Calu3 (cell line): ENCODE measurements at regions not wholly inside any gene's neighbourhood (a gene's known extent, or its start where the extent isn't known, plus 50 kb on each side); places are given as distances from the start of the nearest gene placed in this dataset.
"Not testable (repeated sequence)": the region's sequence is repeated elsewhere in the genome, so short reads cannot be mapped to it uniquely, and the experiment has no call there.

ENCODE experiments used
- BruUV-seq: library from RNA; stranded (reverse); fragments of 400-500 nt; replicated peaks from 2 replicates; lab custom pipeline; 2021; lab: Mats Ljungman, UMichigan
- CTCF ChIA-PET: fragments of 300-600 bp; sonication (Branson Sonifier 250); formaldehyde crosslinking; loops from one replicate; lab custom pipeline; 2022; ENCODE audit warnings: antibody characterized with exemption; lab: Charles Lee
- DNase-seq: peaks from one replicate; pipeline ENCODE4 v3.0.0; 2022
- H3K27ac Mint-ChIP-seq: one replicate; pipeline ENCODE4 v1.8.0; 2022; ENCODE audit warnings: mixed read lengths; ENCODE audit not compliant: unreplicated experiment
- H3K27me3 Mint-ChIP-seq: one replicate; pipeline ENCODE4 v1.8.0; 2022; ENCODE audit warnings: mixed read lengths; ENCODE audit not compliant: unreplicated experiment
- H3K36me3 Mint-ChIP-seq: one replicate; pipeline ENCODE4 v1.8.0; 2022; ENCODE audit warnings: mild to moderate bottlenecking, moderate library complexity, mixed read lengths; ENCODE audit not compliant: insufficient read depth, unreplicated experiment
- H3K4me1 Mint-ChIP-seq: one replicate; pipeline ENCODE4 v1.8.0; 2022; ENCODE audit warnings: mild to moderate bottlenecking, low read depth, mixed read lengths; ENCODE audit not compliant: unreplicated experiment
- H3K4me3 Mint-ChIP-seq: one replicate; pipeline ENCODE4 v1.8.0; 2022; ENCODE audit warnings: mild to moderate bottlenecking, low read depth, moderate library complexity, mixed read lengths; ENCODE audit not compliant: unreplicated experiment
- H3K9me3 Mint-ChIP-seq: one replicate; pipeline ENCODE4 v1.8.0; 2022; ENCODE audit warnings: low read depth, mixed read lengths; ENCODE audit not compliant: unreplicated experiment
- CTCF ChIP-seq: fragments of 200-600 bp; IDR thresholded peaks from one replicate; pipeline ENCODE4 v1.8.0; 2022; ENCODE audit warnings: antibody characterized with exemption; ENCODE audit not compliant: unreplicated experiment
- intact Hi-C: fragments of 100-400 bp; cut with micrococcal nuclease; formaldehyde crosslinking; loops from one replicate; pipeline ENCODE4 v1.10.0; 2022; ENCODE audit not compliant: unreplicated experiment

- H3K4me1 Mint-ChIP-seq, CTCF ChIA-PET, H3K4me3 Mint-ChIP-seq, BruUV-seq, H3K27ac Mint-ChIP-seq, intact Hi-C loops, H3K36me3 Mint-ChIP-seq, H3K9me3 Mint-ChIP-seq, DNase-seq: not testable (repeated sequence)
- peaks cover 25% of the 10 kb centered on the region for H3K27me3 Mint-ChIP-seq
Measured at GRCh38 chr21:31819692-31820091, 53.1 kb upstream of the HUNK start.

- BruUV-seq, H3K36me3 Mint-ChIP-seq, H3K4me3 Mint-ChIP-seq, intact Hi-C loops, H3K4me1 Mint-ChIP-seq, H3K27ac Mint-ChIP-seq, DNase-seq, H3K9me3 Mint-ChIP-seq, CTCF ChIA-PET: not testable (repeated sequence)
- peaks cover 32% of the 10 kb centered on the region for H3K27me3 Mint-ChIP-seq
Measured at GRCh38 chr21:31814356-31814755, 58.5 kb upstream of the HUNK start.

- intact Hi-C loops = no loop called here
- DNase-seq = no peak
- Mint-ChIP-seq H3K27ac (no peak overlapping the region), H3K4me3 (no peak overlapping the region), H3K9me3 (no peaks in the 10 kb centered on the region), H3K36me3 (no peaks in the 10 kb centered on the region), H3K27me3 (peaks cover 37% of the 10 kb centered on the region), H3K4me1 (no peaks in the 10 kb centered on the region)
- CTCF ChIA-PET = no interaction called here
- no peak for TF ChIP-seq CTCF
- no TSS peak for BruUV-seq
Measured at GRCh38 chr21:31813862-31814261, 59.0 kb upstream of the HUNK start.

- H3K4me3 Mint-ChIP-seq = no peak overlapping the region
- no peak overlapping the region for H3K27ac Mint-ChIP-seq
- no peaks in the 10 kb centered on the region for H3K9me3 Mint-ChIP-seq
- no peak for DNase-seq
- CTCF ChIA-PET = no interaction called here
- H3K4me1 Mint-ChIP-seq = no peaks in the 10 kb centered on the region
- no peak for TF ChIP-seq CTCF
- no TSS peak for BruUV-seq
- peaks cover 60% of the 10 kb centered on the region for H3K27me3 Mint-ChIP-seq
- intact Hi-C loops = no loop called here
- H3K36me3 Mint-ChIP-seq = no peaks in the 10 kb centered on the region
Measured at GRCh38 chr21:31804008-31804394, 68.8 kb upstream of the HUNK start.

- intact Hi-C loops = no loop called here
- no TSS peak for BruUV-seq
- no peaks in the 10 kb centered on the region for H3K9me3 Mint-ChIP-seq
- H3K4me1 Mint-ChIP-seq = no peaks in the 10 kb centered on the region
- no peak for TF ChIP-seq CTCF
- no peak overlapping the region for H3K27ac Mint-ChIP-seq
- DNase-seq = no peak
- no peak overlapping the region for H3K4me3 Mint-ChIP-seq
- H3K27me3 Mint-ChIP-seq = peaks cover 60% of the 10 kb centered on the region
- CTCF ChIA-PET = no interaction called here
- no peaks in the 10 kb centered on the region for H3K36me3 Mint-ChIP-seq
Measured at GRCh38 chr21:31803039-31804007, 69.5 kb upstream of the HUNK start.
